Neural progenitor cell (in vitro differentiated cells): ENCODE measurements at regions not wholly inside any gene's neighbourhood (a gene's known extent, or its start where the extent isn't known, plus 50 kb on each side); places are given as distances from the start of the nearest gene placed in this dataset.

ENCODE experiments used
- CTCF ChIP-seq: fragments of 200-600 bp; sonication (generic); IDR thresholded peaks from 2 replicates; pipeline ENCODE4 v1.5.1; 2017; ENCODE audit warnings: antibody characterized with exemption, mild to moderate bottlenecking
- EZH2 ChIP-seq: fragments of 200-600 bp; sonication (generic); IDR thresholded peaks from 2 replicates; pipeline ENCODE4 v1.6.1; 2017; ENCODE audit warnings: antibody characterized with exemption, mild to moderate bottlenecking, moderate library complexity

DNA sequence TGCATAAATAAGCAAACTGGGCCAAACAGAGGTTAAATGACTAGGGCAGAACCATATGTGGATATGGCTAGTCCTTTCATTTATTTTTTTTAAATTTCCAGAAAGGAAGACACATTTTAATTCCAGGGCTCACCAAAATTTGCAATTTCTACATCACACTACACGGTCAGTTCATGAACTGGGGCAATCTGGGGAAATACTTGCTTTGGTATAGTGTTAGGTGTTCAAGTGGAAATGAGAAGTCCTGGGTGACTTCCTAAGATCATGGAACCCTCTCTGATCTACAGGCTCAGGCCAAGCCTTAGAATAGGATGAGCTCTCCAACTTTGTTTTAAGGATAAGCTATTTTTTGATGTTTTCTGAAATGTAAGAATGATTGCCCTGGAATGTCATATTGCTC, 128.6 kb upstream of the SPACA1 start:
- no peak for TF ChIP-seq CTCF
- TF ChIP-seq EZH2 = no peak
